HepG2 (cell line): ENCODE measurements at regions not wholly inside any gene's neighbourhood (a gene's known extent, or its start where the extent isn't known, plus 50 kb on each side); places are given as distances from the start of the nearest gene placed in this dataset.

Experiments used
- CBFB ChIP-seq: sonication (generic); formaldehyde crosslinking; IDR thresholded peaks from 2 replicates; pipeline ENCODE4 v1.4.0; 2020; ENCODE audit warnings: missing genetic modification reagents
- FOSL2 ChIP-seq: sonication (generic); formaldehyde crosslinking; IDR thresholded peaks from 2 replicates; pipeline ENCODE4 v1.4.0; 2020; ENCODE audit warnings: missing genetic modification reagents
- KAT2B ChIP-seq: fragments of 150-350 bp; IDR thresholded peaks from 2 replicates; pipeline ENCODE4 v1.6.1; 2014; ENCODE audit warnings: low read depth, low read length, borderline replicate concordance
- KAT8 ChIP-seq: IDR thresholded peaks from 2 replicates; pipeline ENCODE4 v1.6.1; 2016; ENCODE audit warnings: missing genetic modification reagents, missing compliant biosample characterization
- NFIC ChIP-seq: IDR thresholded peaks from 2 replicates; pipeline ENCODE4 v1.6.1; 2012; ENCODE audit warnings: mild to moderate bottlenecking, low read length, inconsistent platforms
- NRL ChIP-seq: sonication (generic); formaldehyde crosslinking; IDR thresholded peaks from 2 replicates; pipeline ENCODE4 v1.5.0; 2020; ENCODE audit warnings: missing genetic modification reagents, mild to moderate bottlenecking, moderate library complexity, borderline replicate concordance
- PHB2 ChIP-seq: fragments of 450-650 bp; IDR thresholded peaks from 2 replicates; pipeline ENCODE4 v1.6.1; 2018; ENCODE audit not compliant: partially characterized antibody
- SNAPC2 ChIP-seq: sonication (generic); formaldehyde crosslinking; IDR thresholded peaks from 2 replicates; pipeline ENCODE4 v1.8.1; 2022; ENCODE audit warnings: mild to moderate bottlenecking, missing genetic modification reagents
- SOX13 ChIP-seq, 3 experiments: fragments of 450-650 bp in 1 of 3; sonication (generic) in 1 of 3; formaldehyde crosslinking in 1 of 3; IDR thresholded peaks in 2 of 3; conservative IDR thresholded peaks in 1 of 3; 2 replicates each; pipeline versions ENCODE4 v1.5.0 to v1.6.1; 2016 to 2020; ENCODE audit warnings: antibody characterized with exemption in 1 of 3, mild to moderate bottlenecking in 1 of 3, missing compliant biosample characterization in 1 of 3, missing genetic modification reagents in 1 of 3, moderate library complexity in 1 of 3
- SRSF4 ChIP-seq: fragments of 200-400 bp; formaldehyde crosslinking; IDR thresholded peaks from one replicate; pipeline ENCODE4 v1.6.1; 2018; ENCODE audit warnings: mild to moderate bottlenecking, low read depth, low read length, moderate library complexity; ENCODE audit not compliant: poor library complexity, severe bottlenecking
- TP53 ChIP-seq: sonication (generic); formaldehyde crosslinking; conservative IDR thresholded peaks from 2 replicates; pipeline ENCODE4 v1.4.0; 2020; ENCODE audit warnings: missing genetic modification reagents
- TSC22D2 ChIP-seq: sonication (generic); formaldehyde crosslinking; IDR thresholded peaks from 2 replicates; pipeline ENCODE4 v1.5.1; 2020; ENCODE audit warnings: missing genetic modification reagents, mild to moderate bottlenecking, borderline replicate concordance
- XRCC5 ChIP-seq: fragments of 200-400 bp; formaldehyde crosslinking; optimal IDR thresholded peaks from 2 replicates; pipeline ENCODE3; 2017; ENCODE audit warnings: mild to moderate bottlenecking, low read length
- ZNF10 ChIP-seq: sonication (generic); formaldehyde crosslinking; IDR thresholded peaks from 2 replicates; pipeline ENCODE4 v1.4.0; 2020; ENCODE audit warnings: mild to moderate bottlenecking, low read depth, missing genetic modification reagents, borderline replicate concordance
- ZNF205 ChIP-seq: IDR thresholded peaks from 2 replicates; pipeline ENCODE4 v1.6.1; 2018; ENCODE audit warnings: missing biosample characterization, missing genetic modification reagents
- ZNF24 ChIP-seq: fragments of 450-650 bp; IDR thresholded peaks from 2 replicates; pipeline ENCODE4 v1.6.1; 2017; ENCODE audit warnings: antibody characterized with exemption, mild to moderate bottlenecking
- ZNF3 ChIP-seq: IDR thresholded peaks from 2 replicates; pipeline ENCODE4 v1.7.0; 2017; ENCODE audit warnings: inconsistent platforms
- ZNF382 ChIP-seq: sonication (generic); formaldehyde crosslinking; IDR thresholded peaks from 2 replicates; pipeline ENCODE4 v1.5.0; 2020; ENCODE audit warnings: missing genetic modification reagents, mild to moderate bottlenecking, borderline replicate concordance
- ZNF543 ChIP-seq: sonication (generic); formaldehyde crosslinking; IDR thresholded peaks from 2 replicates; pipeline ENCODE4 v1.4.0; 2020; ENCODE audit warnings: mild to moderate bottlenecking, missing genetic modification reagents
- ZSCAN12 ChIP-seq: sonication (generic); formaldehyde crosslinking; IDR thresholded peaks from 2 replicates; pipeline ENCODE4 v1.9.0; 2021; ENCODE audit warnings: mild to moderate bottlenecking, missing genetic modification reagents
- ZSCAN20 ChIP-seq: sonication (generic); formaldehyde crosslinking; IDR thresholded peaks from 2 replicates; pipeline ENCODE4 v1.4.0; 2020; ENCODE audit warnings: missing genetic modification reagents, mild to moderate bottlenecking, borderline replicate concordance
- TF ChIP-seq, protein P1 (sequence below): IDR thresholded peaks from 2 replicates; pipeline ENCODE4 v1.4.0; 2020; ENCODE audit warnings: mild to moderate bottlenecking, missing genetic modification reagents
- TF ChIP-seq, protein P2 (sequence below): sonication (generic); formaldehyde crosslinking; IDR thresholded peaks from 2 replicates; pipeline ENCODE4 v1.4.0; 2020; ENCODE audit warnings: missing genetic modification reagents
- TF ChIP-seq, protein P3 (sequence below): sonication (generic); formaldehyde crosslinking; IDR thresholded peaks from 2 replicates; pipeline ENCODE4 v1.8.1; 2022; ENCODE audit warnings: mild to moderate bottlenecking, missing genetic modification reagents

DNA sequence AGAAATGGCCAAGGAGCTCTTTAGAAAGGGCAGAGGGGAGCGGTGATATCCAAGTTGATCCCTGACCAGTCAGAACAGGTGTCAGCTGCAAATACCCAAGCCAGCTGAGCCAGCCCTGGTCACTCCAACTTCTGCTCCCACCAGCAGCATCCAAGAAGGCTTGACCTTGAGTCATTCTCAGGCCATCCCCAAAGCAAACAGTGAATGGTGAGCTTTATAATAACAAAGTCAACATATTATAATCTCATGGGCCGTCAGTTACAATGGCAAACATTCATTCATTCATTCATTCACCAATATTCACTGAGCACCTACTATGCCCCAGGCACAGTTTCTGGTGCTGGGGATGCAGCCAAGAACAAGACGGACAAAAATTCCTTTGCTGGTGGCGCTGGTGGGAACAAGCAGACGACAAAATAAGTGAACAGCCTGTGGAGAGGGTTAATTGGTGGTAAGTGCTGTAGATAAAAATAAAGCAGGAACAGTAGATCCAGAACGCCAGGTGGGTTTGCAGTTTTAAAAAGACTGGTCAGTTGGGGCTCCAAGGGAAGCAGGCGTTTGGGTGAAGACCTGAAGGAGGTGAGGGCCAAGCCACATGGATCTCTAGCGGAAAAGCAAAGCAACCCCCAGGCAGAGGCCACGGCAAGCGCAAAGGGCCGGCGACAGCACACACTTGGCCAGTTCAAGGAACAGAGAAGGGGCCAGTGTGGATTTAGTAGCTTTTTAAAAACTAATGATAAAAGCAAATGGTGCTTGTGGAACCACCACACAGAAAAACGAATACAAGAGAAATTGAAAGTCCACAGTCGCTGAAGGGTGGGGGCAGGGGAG is 131.8 kb upstream of the PTPN1 start (continued):
- TF ChIP-seq, protein P1, sequence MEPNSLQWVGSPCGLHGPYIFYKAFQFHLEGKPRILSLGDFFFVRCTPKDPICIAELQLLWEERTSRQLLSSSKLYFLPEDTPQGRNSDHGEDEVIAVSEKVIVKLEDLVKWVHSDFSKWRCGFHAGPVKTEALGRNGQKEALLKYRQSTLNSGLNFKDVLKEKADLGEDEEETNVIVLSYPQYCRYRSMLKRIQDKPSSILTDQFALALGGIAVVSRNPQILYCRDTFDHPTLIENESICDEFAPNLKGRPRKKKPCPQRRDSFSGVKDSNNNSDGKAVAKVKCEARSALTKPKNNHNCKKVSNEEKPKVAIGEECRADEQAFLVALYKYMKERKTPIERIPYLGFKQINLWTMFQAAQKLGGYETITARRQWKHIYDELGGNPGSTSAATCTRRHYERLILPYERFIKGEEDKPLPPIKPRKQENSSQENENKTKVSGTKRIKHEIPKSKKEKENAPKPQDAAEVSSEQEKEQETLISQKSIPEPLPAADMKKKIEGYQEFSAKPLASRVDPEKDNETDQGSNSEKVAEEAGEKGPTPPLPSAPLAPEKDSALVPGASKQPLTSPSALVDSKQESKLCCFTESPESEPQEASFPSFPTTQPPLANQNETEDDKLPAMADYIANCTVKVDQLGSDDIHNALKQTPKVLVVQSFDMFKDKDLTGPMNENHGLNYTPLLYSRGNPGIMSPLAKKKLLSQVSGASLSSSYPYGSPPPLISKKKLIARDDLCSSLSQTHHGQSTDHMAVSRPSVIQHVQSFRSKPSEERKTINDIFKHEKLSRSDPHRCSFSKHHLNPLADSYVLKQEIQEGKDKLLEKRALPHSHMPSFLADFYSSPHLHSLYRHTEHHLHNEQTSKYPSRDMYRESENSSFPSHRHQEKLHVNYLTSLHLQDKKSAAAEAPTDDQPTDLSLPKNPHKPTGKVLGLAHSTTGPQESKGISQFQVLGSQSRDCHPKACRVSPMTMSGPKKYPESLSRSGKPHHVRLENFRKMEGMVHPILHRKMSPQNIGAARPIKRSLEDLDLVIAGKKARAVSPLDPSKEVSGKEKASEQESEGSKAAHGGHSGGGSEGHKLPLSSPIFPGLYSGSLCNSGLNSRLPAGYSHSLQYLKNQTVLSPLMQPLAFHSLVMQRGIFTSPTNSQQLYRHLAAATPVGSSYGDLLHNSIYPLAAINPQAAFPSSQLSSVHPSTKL (CRISPR knock-in tag): 0 out of 2 replicates have a peak, but pooled peaks have one; percentile 22
- TF ChIP-seq TSC22D2 (CRISPR knock-in tag) (0 out of 2 replicates have a peak, but pooled peaks have one; percentile 9), NFIC (no peak), NRL (CRISPR knock-in tag) (no peak), SNAPC2 (CRISPR knock-in tag) (no peak), SRSF4 (no peak), ZSCAN12 (CRISPR knock-in tag) (no peak), KAT2B (no peak), FOSL2 (CRISPR knock-in tag) (no peak), ZNF543 (CRISPR knock-in tag) (peak; percentile 9; the same call in 1 of the 2 replicates), TP53 (CRISPR knock-in tag) (no peak), ZNF382 (no peak), ZNF10 (no peak), CBFB (CRISPR knock-in tag) (no peak), ZSCAN20 (no peak), PHB2 (no peak), ZNF3 (no peak), KAT8 (CRISPR knock-in tag) (no peak), XRCC5 (no peak), SOX13 (IDR thresholded peaks at IDR 0.05) (no peak), SOX13 (CRISPR knock-in tag; conservative IDR thresholded peaks at IDR 0.05 in 1 of 2, IDR thresholded peaks at IDR 0.05 in 1 of 2) (no peak), ZNF24 (peak; percentile 96), ZNF205 (CRISPR knock-in tag) (no peak)
- TF ChIP-seq, protein P2, sequence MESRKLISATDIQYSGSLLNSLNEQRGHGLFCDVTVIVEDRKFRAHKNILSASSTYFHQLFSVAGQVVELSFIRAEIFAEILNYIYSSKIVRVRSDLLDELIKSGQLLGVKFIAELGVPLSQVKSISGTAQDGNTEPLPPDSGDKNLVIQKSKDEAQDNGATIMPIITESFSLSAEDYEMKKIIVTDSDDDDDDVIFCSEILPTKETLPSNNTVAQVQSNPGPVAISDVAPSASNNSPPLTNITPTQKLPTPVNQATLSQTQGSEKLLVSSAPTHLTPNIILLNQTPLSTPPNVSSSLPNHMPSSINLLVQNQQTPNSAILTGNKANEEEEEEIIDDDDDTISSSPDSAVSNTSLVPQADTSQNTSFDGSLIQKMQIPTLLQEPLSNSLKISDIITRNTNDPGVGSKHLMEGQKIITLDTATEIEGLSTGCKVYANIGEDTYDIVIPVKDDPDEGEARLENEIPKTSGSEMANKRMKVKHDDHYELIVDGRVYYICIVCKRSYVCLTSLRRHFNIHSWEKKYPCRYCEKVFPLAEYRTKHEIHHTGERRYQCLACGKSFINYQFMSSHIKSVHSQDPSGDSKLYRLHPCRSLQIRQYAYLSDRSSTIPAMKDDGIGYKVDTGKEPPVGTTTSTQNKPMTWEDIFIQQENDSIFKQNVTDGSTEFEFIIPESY (CRISPR knock-in tag): peak; percentile 55; the same call in 1 of the 2 replicates
- TF ChIP-seq, protein P3, sequence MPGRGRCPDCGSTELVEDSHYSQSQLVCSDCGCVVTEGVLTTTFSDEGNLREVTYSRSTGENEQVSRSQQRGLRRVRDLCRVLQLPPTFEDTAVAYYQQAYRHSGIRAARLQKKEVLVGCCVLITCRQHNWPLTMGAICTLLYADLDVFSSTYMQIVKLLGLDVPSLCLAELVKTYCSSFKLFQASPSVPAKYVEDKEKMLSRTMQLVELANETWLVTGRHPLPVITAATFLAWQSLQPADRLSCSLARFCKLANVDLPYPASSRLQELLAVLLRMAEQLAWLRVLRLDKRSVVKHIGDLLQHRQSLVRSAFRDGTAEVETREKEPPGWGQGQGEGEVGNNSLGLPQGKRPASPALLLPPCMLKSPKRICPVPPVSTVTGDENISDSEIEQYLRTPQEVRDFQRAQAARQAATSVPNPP (CRISPR knock-in tag): 0 out of 2 replicates have a peak, but pooled peaks have one; percentile 33
